ENCODE measurements at regions not wholly inside any gene's neighbourhood (a gene's known extent, or its start where the extent isn't known, plus 50 kb on each side); places are given as distances from the start of the nearest gene placed in this dataset.

GRCh38 chr20:50396623-50397022, 113.6 kb upstream of the PTPN1 start:
- H3K4me1 ChIP-seq, result peaks cover 70% of the 10 kb centered on the region
- no peaks in the 10 kb centered on the region for H3K36me3 ChIP-seq
- DNase-seq, result no peak
- TF ChIP-seq, protein P1, sequence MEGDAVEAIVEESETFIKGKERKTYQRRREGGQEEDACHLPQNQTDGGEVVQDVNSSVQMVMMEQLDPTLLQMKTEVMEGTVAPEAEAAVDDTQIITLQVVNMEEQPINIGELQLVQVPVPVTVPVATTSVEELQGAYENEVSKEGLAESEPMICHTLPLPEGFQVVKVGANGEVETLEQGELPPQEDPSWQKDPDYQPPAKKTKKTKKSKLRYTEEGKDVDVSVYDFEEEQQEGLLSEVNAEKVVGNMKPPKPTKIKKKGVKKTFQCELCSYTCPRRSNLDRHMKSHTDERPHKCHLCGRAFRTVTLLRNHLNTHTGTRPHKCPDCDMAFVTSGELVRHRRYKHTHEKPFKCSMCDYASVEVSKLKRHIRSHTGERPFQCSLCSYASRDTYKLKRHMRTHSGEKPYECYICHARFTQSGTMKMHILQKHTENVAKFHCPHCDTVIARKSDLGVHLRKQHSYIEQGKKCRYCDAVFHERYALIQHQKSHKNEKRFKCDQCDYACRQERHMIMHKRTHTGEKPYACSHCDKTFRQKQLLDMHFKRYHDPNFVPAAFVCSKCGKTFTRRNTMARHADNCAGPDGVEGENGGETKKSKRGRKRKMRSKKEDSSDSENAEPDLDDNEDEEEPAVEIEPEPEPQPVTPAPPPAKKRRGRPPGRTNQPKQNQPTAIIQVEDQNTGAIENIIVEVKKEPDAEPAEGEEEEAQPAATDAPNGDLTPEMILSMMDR (IDR thresholded peaks at IDR 0.05; ENCODE audit: borderline replicate concordance), result no peak
- intact Hi-C loops (cut with micrococcal nuclease), result no loop called here
- H3K4me3 ChIP-seq, result no peak overlapping the region
- no peaks in the 10 kb centered on the region for H3K9me3 ChIP-seq (replicated peaks)
- no peaks in the 10 kb centered on the region for H3K27me3 ChIP-seq (ENCODE audit: low read depth)
- peak overlapping the region; percentile 94 for H3K27ac ChIP-seq (replicated peaks)

- H3K4me1 ChIP-seq, result peaks cover 70% of the 10 kb centered on the region
- DNase-seq, result no peak
Observed at GRCh38 chr20:50397058-50397457, 113.1 kb upstream of the PTPN1 start.

GRCh38 chr20:50398064-50398463, 112.1 kb upstream of the PTPN1 start:
- TF ChIP-seq, protein P1 (IDR thresholded peaks at IDR 0.05; ENCODE audit: borderline replicate concordance), result no peak
- Histone ChIP-seq H3K4me3 (no peak overlapping the region), H3K27ac (replicated peaks) (peak overlapping the region; percentile 94), H3K9me3 (replicated peaks) (no peaks in the 10 kb centered on the region), H3K4me1 (peaks cover 70% of the 10 kb centered on the region), H3K36me3 (no peaks in the 10 kb centered on the region), H3K27me3 (ENCODE audit: low read depth) (no peaks in the 10 kb centered on the region)
- intact Hi-C loops (cut with micrococcal nuclease), result no loop called here
- no peak for DNase-seq

More at GRCh38 chr20:50397058-50397457, 113.1 kb upstream of the PTPN1 start:
- no peaks in the 10 kb centered on the region for H3K36me3 ChIP-seq
- H3K27me3 ChIP-seq (ENCODE audit: low read depth), result no peaks in the 10 kb centered on the region
- intact Hi-C loops (cut with micrococcal nuclease), result no loop called here
- TF ChIP-seq, protein P1 (IDR thresholded peaks at IDR 0.05; ENCODE audit: borderline replicate concordance), result no peak
- H3K9me3 ChIP-seq (replicated peaks), result no peaks in the 10 kb centered on the region
- peak overlapping the region; percentile 94 for H3K27ac ChIP-seq (replicated peaks)
- no peak overlapping the region for H3K4me3 ChIP-seq

DNA sequence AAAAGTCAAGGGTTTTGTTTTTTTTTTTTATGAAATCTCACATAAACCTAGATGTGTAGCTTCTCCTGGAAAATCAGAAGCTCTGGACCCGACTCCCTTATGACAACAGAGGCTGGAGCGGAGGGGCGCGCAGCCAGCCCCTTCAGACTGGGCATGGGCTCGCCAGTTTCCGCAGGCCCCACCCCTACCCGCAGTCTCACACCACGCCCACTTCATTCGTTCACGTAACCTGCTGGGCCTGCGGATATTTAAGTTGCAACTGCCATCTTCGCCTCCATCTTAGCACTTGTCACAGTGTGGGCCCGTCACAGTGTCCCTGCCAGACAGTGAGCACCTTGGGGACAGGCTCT, 111.7 kb upstream of the PTPN1 start:
- TF ChIP-seq, protein P1 (IDR thresholded peaks at IDR 0.05; ENCODE audit: borderline replicate concordance), result no peak
- H3K27me3 ChIP-seq (ENCODE audit: low read depth), result no peaks in the 10 kb centered on the region
- intact Hi-C loops (cut with micrococcal nuclease), result no loop called here
- no peak overlapping the region for H3K4me3 ChIP-seq
- H3K36me3 ChIP-seq, result no peaks in the 10 kb centered on the region
- H3K27ac ChIP-seq (replicated peaks), result peak overlapping the region; percentile 94
- H3K4me1 ChIP-seq, result peaks cover 73% of the 10 kb centered on the region
- DNase-seq, result no peak
- no peaks in the 10 kb centered on the region for H3K9me3 ChIP-seq (replicated peaks)

- Histone ChIP-seq H3K4me3 (peak overlapping the region; percentile 14), H3K27me3 (ENCODE audit: low read depth) (no peaks in the 10 kb centered on the region), H3K27ac (replicated peaks) (peak overlapping the region; percentile 94), H3K9me3 (replicated peaks) (no peaks in the 10 kb centered on the region), H3K36me3 (no peaks in the 10 kb centered on the region), H3K4me1 (peaks cover 78% of the 10 kb centered on the region)
- intact Hi-C loops (cut with micrococcal nuclease), result no loop called here
- DNase-seq, result peak; percentile 87
- TF ChIP-seq, protein P1 (IDR thresholded peaks at IDR 0.05; ENCODE audit: borderline replicate concordance), result no peak
Observed at GRCh38 chr20:50398821-50399554, 111.2 kb upstream of the PTPN1 start.

Data from left ventricle myocardium inferior (tissue), 1 donor.